CD4-positive, alpha-beta T cell treated with Interleukin-12 subunit alpha and Interleukin-12 subunit beta, for 1 hour (primary cell): ENCODE measurements at regions not wholly inside any gene's neighbourhood (a gene's known extent, or its start where the extent isn't known, plus 50 kb on each side); places are given as distances from the start of the nearest gene placed in this dataset.
"Not testable (repeated sequence)": the region's sequence is repeated elsewhere in the genome, so short reads cannot be mapped to it uniquely, and the experiment has no call there.

ENCODE experiments used
- DNase-seq: peaks from one replicate; pipeline ENCODE4 v3.0.0-alpha.2; 2020

DNA sequence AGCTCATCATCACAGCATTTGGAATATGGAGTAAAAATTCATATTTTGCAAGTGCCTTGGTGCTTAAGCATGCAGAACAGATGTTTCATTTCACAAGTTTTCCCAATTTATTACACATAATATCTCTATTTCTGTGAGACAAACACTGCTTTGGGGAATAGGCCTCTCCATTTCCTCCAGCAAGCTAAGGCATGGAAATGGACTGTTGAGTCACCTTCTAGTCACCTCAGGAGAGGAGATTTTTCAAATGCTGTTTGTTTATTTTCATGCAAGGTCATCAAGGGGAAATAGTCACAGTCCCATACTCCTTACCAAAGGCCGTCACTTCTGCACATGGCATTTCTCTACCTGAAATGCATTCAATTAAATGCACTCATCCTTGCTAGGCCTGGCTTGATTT is 57.4 kb upstream of the NUTM2D start:
- DNase-seq, result not testable (repeated sequence)

DNA sequence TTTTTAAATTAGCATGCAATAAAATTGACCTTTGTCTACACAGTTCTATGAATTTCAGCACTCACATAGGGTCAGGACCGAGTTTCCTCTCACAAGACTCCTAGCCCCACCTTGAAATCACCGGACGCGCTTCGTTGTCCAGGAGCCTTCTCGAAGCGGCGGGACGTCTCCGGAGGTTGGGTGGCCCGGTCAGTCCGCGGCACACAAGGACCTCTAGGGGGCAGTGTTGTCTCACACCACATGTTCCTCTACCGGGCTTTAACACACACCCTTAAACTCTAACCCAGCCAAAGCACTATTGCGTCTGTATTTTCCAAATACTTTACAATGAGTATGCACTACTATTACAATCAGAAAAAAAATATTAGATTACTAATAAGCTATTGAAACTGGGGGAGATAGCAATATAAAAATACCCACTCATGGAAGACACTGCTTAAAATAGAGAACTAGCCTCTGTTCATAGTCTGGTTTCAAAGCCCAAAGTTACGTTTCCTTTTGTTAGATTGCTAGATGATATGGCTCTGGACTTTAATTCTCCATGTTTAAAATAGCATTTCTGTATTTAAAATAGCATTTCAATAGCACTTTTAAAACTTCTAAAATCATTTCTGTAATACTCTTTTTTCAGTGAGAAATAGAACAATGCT is 56.0 kb upstream of the NUTM2D start:
- DNase-seq, result peak; percentile 44

DNA sequence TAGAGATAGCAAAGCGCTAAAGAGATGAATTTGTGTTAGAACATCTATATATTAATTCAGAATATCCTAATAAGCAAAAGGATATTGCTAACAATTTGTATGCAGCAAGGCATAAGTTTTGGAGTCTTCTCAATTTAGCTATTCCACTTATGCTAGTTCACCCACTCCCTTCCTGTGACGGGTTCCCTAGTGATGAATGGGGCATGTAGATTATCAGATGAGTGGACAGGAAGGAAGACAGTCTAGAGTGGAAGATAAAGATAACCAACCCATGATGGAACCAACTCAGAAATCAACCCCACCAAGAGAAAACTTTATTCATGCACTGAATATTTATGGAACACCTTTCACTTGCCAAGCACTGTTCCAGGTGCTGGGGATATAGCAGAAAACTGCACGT is 55.4 kb upstream of the NUTM2D start:
- DNase-seq, result not testable (repeated sequence)

DNA sequence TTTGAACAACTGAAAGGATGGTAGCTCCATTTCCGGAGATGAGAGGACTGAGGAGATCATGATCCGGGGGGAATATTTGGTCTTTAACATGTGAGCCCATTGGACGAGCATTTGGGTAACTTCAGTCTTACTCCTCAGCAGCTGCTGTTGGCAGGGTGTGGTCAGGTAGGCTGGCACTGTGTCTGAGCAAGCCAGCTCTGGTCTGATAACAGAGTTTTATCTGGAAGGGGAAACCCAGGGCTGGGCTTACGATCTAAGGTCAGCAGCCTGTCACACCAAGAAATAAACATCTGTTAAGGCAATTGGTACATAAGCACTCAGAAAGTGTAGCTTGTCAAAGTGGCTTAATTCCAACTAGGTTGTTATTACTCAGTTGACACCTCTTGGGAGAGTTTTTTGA is 53.8 kb upstream of the NUTM2D start:
- not testable (repeated sequence) for DNase-seq

DNA sequence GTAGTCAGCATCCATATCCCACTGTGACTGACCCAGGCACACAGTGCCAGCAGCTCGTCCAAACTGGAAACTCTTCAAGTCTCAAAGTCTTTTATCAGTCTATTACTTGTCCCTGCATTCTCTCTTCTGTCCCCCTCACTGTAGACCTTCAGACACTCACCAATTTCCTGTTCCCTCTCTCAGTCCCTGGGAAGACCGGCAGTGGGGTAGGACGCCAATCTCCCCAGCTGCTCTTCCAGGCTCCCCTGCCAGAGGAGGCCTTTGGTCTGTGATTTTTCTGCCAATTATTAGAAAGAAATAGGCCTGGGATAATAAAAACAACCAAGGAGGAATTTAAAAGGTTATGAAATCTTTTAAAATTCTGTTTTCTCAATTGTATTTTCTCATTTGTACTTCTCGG is 50.9 kb upstream of the NUTM2D start:
- DNase-seq, result not testable (repeated sequence)
